Vagina (tissue), 2 donors: ENCODE measurements at regions not wholly inside any gene's neighbourhood (a gene's known extent, or its start where the extent isn't known, plus 50 kb on each side); places are given as distances from the start of the nearest gene placed in this dataset.

ENCODE experiments used
- DNase-seq, 2 donors: peaks; one replicate each; pipeline ENCODE4 v3.0.0-alpha.2; 2017; ENCODE audit errors: extremely low spot score in 2 of 2
- H3K27ac ChIP-seq: fragments of 200-600 bp; sonication (generic); one replicate; pipeline ENCODE4 v1.5.1; 2019
- H3K27me3 ChIP-seq: fragments of 200-600 bp; sonication (generic); one replicate; pipeline ENCODE4 v1.5.1; 2019
- H3K36me3 ChIP-seq, 2 donors: fragments of 200-600 bp; sonication (generic); one replicate each; pipeline ENCODE4 v1.5.1; 2017 to 2019
- H3K4me1 ChIP-seq: fragments of 200-600 bp; sonication (generic); one replicate; pipeline ENCODE4 v1.5.1; 2019
- H3K4me3 ChIP-seq, 2 donors: fragments of 200-600 bp; sonication (generic); 1 replicate in 1 of 2; 2 replicates in 1 of 2; pipeline ENCODE4 v1.5.1; 2016 to 2019
- H3K9me3 ChIP-seq: fragments of 200-600 bp; sonication (generic); one replicate; pipeline ENCODE4 v1.5.1; 2019
- CTCF ChIP-seq, 3 experiments: fragments of 450-650 bp in 2 of 3; fragments of 200-600 bp in 1 of 3; sonication (generic) in 1 of 3; IDR thresholded peaks; one replicate each; pipeline ENCODE4 v1.5.1; 2017 to 2019; ENCODE audit warnings: antibody characterized with exemption in 3 of 3, mild to moderate bottlenecking in 2 of 3, moderate library complexity in 2 of 3
- POLR2A ChIP-seq, 2 donors: fragments of 450-650 bp; IDR thresholded peaks; one replicate each; pipeline ENCODE4 v1.6.1; 2017; ENCODE audit warnings: antibody characterized with exemption in 2 of 2, mild to moderate bottlenecking in 2 of 2, moderate library complexity in 2 of 2
- POLR2AphosphoS5 ChIP-seq, 2 donors: sonication (generic); formaldehyde crosslinking; IDR thresholded peaks; one replicate each; pipeline ENCODE4 v1.9.0; 2017; ENCODE audit warnings: antibody characterized with exemption in 2 of 2, mild to moderate bottlenecking in 2 of 2, low read depth in 1 of 2; ENCODE audit not compliant: insufficient read depth in 1 of 2
- intact Hi-C: fragments of 100-400 bp; cut with DNase I; formaldehyde crosslinking; loops from one replicate; pipeline ENCODE4 v1.15.1; 2023

GRCh38 chr4:176924238-176924637, 131.5 kb upstream of the VEGFC start:
- no peak overlapping the region for H3K27ac ChIP-seq
- TF ChIP-seq CTCF (IDR thresholded peaks at IDR 0.05) (no peak), POLR2AphosphoS5 (IDR thresholded peaks at IDR 0.05; ENCODE audit: insufficient read depth in 1 of 2, low read depth in 1 of 2) (no peak), POLR2A (IDR thresholded peaks at IDR 0.05) (no peak)
- H3K4me3 ChIP-seq, result no peak overlapping the region
- no peaks in the 10 kb centered on the region for H3K27me3 ChIP-seq
- DNase-seq, result no peak
- intact Hi-C loops, result loop anchor here (10.0 kb wide), 1 partner anchor 939 kb away; no protein-coding TSS in a partner anchor
- H3K36me3 ChIP-seq, result no peaks in the 10 kb centered on the region
- no peaks in the 10 kb centered on the region for H3K9me3 ChIP-seq
- H3K4me1 ChIP-seq, result no peaks in the 10 kb centered on the region

DNA sequence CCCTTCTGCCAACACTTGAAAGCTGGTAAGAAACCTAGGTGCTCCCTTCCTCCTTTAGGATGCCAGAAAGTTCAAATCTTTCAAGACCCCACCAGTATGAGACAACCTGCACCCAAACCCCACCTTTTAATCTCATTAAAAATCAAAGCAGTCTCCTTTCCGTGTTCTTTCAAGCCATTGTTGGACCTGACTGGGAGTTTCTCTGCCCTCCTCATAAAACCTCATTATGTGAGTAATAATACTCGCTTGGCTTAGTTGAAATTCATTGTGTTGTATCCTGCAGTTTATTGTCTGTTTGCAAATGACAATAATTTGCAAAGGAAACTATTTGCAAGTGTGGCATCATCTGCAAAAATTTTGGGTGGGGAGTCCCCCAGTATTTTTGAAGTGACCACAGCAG, 133.2 kb upstream of the VEGFC start:
- Histone ChIP-seq H3K27me3 (no peaks in the 10 kb centered on the region), H3K9me3 (no peaks in the 10 kb centered on the region), H3K4me3 (no peak overlapping the region), H3K27ac (no peak overlapping the region), H3K36me3 (no peaks in the 10 kb centered on the region), H3K4me1 (no peaks in the 10 kb centered on the region)
- no peak for DNase-seq
- intact Hi-C loops, result loop anchor here (10.0 kb wide), 1 partner anchor 941 kb away; no protein-coding TSS in a partner anchor
- TF ChIP-seq CTCF (IDR thresholded peaks at IDR 0.05), result no peak
- no peak for TF ChIP-seq POLR2A (IDR thresholded peaks at IDR 0.05)
- no peak for TF ChIP-seq POLR2AphosphoS5 (IDR thresholded peaks at IDR 0.05; ENCODE audit: insufficient read depth in 1 of 2, low read depth in 1 of 2)

- no peaks in the 10 kb centered on the region for H3K9me3 ChIP-seq
- intact Hi-C loops, result loop anchor here (10.0 kb wide), 1 partner anchor 942 kb away; no protein-coding TSS in a partner anchor
- no peak overlapping the region for H3K4me3 ChIP-seq
- DNase-seq, result no peak
- H3K27ac ChIP-seq, result no peak overlapping the region
- TF ChIP-seq CTCF (IDR thresholded peaks at IDR 0.05) (no peak), POLR2A (IDR thresholded peaks at IDR 0.05) (no peak), POLR2AphosphoS5 (IDR thresholded peaks at IDR 0.05; ENCODE audit: insufficient read depth in 1 of 2, low read depth in 1 of 2) (no peak)
- no peaks in the 10 kb centered on the region for H3K4me1 ChIP-seq
- no peaks in the 10 kb centered on the region for H3K27me3 ChIP-seq
- H3K36me3 ChIP-seq, result no peaks in the 10 kb centered on the region
Measured at GRCh38 chr4:176927117-176927516, 134.4 kb upstream of the VEGFC start.

DNA sequence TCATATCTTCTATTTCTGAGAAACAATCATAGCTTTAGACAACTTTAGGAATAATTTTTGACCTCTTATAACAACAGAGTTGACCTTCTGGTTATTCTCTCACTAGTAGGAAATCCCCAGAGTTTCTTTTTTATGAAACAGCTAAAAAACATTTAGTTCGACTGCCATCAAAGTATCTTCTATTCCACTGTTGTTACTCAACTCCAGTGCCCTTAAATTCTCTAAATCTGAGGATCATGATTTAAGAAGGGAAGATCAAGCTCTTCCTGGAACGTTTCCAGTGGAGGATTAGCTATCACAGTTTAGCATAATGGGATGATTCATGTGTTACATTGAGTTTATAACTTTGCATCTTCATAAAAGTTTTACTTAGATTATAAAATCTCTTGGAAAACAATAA, 134.9 kb upstream of the VEGFC start:
- H3K4me3 ChIP-seq, result no peak overlapping the region
- intact Hi-C loops, result loop anchor here (10.0 kb wide), 1 partner anchor 943 kb away; no protein-coding TSS in a partner anchor
- no peaks in the 10 kb centered on the region for H3K4me1 ChIP-seq
- TF ChIP-seq CTCF (IDR thresholded peaks at IDR 0.05), result no peak
- TF ChIP-seq POLR2A (IDR thresholded peaks at IDR 0.05), result no peak
- no peak for TF ChIP-seq POLR2AphosphoS5 (IDR thresholded peaks at IDR 0.05; ENCODE audit: insufficient read depth in 1 of 2, low read depth in 1 of 2)
- no peak for DNase-seq
- no peaks in the 10 kb centered on the region for H3K36me3 ChIP-seq
- H3K27me3 ChIP-seq, result no peaks in the 10 kb centered on the region
- no peaks in the 10 kb centered on the region for H3K9me3 ChIP-seq
- H3K27ac ChIP-seq, result no peak overlapping the region

- Histone ChIP-seq H3K27me3 (no peaks in the 10 kb centered on the region), H3K9me3 (no peaks in the 10 kb centered on the region), H3K4me1 (no peaks in the 10 kb centered on the region), H3K36me3 (no peaks in the 10 kb centered on the region), H3K27ac (no peak overlapping the region), H3K4me3 (no peak overlapping the region)
- intact Hi-C loops, result no loop called here
- DNase-seq, result no peak
- TF ChIP-seq POLR2A (IDR thresholded peaks at IDR 0.05), result no peak
- TF ChIP-seq CTCF (IDR thresholded peaks at IDR 0.05), result no peak
- TF ChIP-seq POLR2AphosphoS5 (IDR thresholded peaks at IDR 0.05; ENCODE audit: insufficient read depth in 1 of 2, low read depth in 1 of 2), result no peak
Measured at GRCh38 chr4:176939445-176939844, 146.7 kb upstream of the VEGFC start.
